Neural cell (in vitro differentiated cells): ENCODE measurements at regions not wholly inside any gene's neighbourhood (a gene's known extent, or its start where the extent isn't known, plus 50 kb on each side); places are given as distances from the start of the nearest gene placed in this dataset.

Source experiments
- EP300 ChIP-seq: fragments of 450-650 bp; conservative IDR thresholded peaks from 2 replicates; pipeline ENCODE4 v1.6.1; 2014; ENCODE audit warnings: antibody characterized with exemption, mild to moderate bottlenecking, moderate library complexity; ENCODE audit not compliant: poor library complexity, severe bottlenecking
- EZH2 ChIP-seq: fragments of 200-600, 300-800 bp; shearing (Covaris generic), sonication (generic); IDR thresholded peaks from 2 replicates; pipeline ENCODE4 v1.6.1; 2014; ENCODE audit warnings: antibody characterized with exemption, low read length, borderline replicate concordance, mild to moderate bottlenecking; ENCODE audit not compliant: insufficient read depth, poor library complexity, severe bottlenecking
- MXI1 ChIP-seq: fragments of 450-650 bp; conservative IDR thresholded peaks from 2 replicates; pipeline ENCODE4 v1.6.1; 2014; ENCODE audit warnings: antibody characterized with exemption, mild to moderate bottlenecking; ENCODE audit not compliant: poor library complexity, severe bottlenecking
- POLR2AphosphoS5 ChIP-seq: IDR thresholded peaks from 2 replicates; pipeline ENCODE4 v1.6.1; 2012
- RAD21 ChIP-seq: fragments of 450-650 bp; conservative IDR thresholded peaks from 2 replicates; pipeline ENCODE4 v1.6.1; 2014; ENCODE audit warnings: antibody characterized with exemption, mild to moderate bottlenecking, moderate library complexity
- TAF1 ChIP-seq: IDR thresholded peaks from 2 replicates; pipeline ENCODE4 v1.6.1; 2012; ENCODE audit warnings: low read depth
- TF ChIP-seq, protein P1 (sequence below): fragments of 450-650 bp; IDR thresholded peaks from 2 replicates; pipeline ENCODE4 v1.5.1; 2014; ENCODE audit warnings: antibody characterized with exemption, mild to moderate bottlenecking, moderate library complexity; ENCODE audit not compliant: poor library complexity, severe bottlenecking

DNA sequence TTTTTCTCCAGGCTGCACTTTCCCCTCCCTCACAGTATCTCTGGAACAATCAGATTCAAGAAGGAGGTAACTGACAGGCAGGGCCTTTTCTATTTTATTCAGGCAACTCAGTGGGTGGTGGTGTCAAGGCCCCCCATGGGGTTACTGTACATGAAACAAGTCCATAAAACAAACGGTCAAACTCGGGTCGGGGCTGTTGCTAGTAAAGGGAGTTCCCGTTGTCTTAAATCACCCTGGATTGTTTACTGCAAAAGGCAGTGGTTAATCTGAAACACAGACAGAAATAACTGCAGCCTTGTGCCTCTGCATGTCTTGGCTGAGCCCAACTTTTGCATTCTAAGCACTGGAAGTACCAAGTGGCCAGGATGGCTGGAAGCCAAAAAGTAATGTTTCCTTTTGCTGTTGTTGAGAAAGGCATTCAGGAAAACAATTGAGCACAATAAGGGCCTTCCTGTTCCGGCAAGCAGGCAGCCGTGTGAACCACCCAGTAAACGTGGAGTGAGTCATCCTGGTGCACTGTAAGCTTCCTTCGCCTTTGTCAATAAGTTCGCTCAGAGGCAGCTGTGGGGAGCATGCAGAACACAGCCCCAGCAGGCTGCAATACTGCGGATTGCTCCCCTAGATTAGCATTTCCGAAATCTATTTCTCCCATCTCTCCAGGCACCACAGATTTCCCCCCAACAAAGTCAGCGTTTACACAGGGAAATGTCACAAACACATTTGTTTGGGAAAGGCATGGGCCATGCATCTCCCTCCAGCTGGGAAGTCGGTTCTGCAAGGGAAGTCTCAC, 149.6 kb downstream of the IRS1 start:
- TF ChIP-seq, protein P1, sequence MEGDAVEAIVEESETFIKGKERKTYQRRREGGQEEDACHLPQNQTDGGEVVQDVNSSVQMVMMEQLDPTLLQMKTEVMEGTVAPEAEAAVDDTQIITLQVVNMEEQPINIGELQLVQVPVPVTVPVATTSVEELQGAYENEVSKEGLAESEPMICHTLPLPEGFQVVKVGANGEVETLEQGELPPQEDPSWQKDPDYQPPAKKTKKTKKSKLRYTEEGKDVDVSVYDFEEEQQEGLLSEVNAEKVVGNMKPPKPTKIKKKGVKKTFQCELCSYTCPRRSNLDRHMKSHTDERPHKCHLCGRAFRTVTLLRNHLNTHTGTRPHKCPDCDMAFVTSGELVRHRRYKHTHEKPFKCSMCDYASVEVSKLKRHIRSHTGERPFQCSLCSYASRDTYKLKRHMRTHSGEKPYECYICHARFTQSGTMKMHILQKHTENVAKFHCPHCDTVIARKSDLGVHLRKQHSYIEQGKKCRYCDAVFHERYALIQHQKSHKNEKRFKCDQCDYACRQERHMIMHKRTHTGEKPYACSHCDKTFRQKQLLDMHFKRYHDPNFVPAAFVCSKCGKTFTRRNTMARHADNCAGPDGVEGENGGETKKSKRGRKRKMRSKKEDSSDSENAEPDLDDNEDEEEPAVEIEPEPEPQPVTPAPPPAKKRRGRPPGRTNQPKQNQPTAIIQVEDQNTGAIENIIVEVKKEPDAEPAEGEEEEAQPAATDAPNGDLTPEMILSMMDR = no peak
- TF ChIP-seq EZH2 (no peak), POLR2AphosphoS5 (no peak), RAD21 (no peak), EP300 (no peak), MXI1 (no peak), TAF1 (no peak)
